Activated naive CD4-positive, alpha-beta T cell treated with Interleukin-2 at 50 U/mL for 16 hours (primary cell): ENCODE measurements at regions not wholly inside any gene's neighbourhood (a gene's known extent, or its start where the extent isn't known, plus 50 kb on each side); places are given as distances from the start of the nearest gene placed in this dataset.
A peak's percentile ranks its signal among the peaks of the same experiment; 100 is the strongest.
"Not testable (repeated sequence)": the region's sequence is repeated elsewhere in the genome, so short reads cannot be mapped to it uniquely, and the experiment has no call there.

Source experiments
- DNase-seq: peaks from one replicate; pipeline ENCODE4 v3.0.0-alpha.2; 2020

DNA sequence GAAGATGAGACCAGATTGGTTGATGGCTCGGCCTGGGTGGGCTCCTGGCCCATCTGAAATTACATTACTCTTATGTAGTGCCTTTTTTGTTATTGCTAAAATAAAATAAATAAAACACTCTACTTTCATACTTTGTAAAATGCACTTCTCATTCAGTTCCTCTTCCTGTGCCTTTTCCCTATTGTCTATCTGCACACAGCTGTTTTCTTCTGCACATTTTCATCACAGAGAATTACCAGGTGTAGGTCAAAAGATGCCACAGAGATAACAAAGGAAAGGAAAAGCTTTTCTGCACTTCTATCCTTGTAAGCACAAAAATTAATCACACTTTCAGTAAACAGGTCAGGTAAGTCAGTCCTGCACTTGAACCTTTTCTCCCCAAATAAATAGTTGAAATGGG, 265.1 kb downstream of the BTG1 start:
- no peak for DNase-seq

DNA sequence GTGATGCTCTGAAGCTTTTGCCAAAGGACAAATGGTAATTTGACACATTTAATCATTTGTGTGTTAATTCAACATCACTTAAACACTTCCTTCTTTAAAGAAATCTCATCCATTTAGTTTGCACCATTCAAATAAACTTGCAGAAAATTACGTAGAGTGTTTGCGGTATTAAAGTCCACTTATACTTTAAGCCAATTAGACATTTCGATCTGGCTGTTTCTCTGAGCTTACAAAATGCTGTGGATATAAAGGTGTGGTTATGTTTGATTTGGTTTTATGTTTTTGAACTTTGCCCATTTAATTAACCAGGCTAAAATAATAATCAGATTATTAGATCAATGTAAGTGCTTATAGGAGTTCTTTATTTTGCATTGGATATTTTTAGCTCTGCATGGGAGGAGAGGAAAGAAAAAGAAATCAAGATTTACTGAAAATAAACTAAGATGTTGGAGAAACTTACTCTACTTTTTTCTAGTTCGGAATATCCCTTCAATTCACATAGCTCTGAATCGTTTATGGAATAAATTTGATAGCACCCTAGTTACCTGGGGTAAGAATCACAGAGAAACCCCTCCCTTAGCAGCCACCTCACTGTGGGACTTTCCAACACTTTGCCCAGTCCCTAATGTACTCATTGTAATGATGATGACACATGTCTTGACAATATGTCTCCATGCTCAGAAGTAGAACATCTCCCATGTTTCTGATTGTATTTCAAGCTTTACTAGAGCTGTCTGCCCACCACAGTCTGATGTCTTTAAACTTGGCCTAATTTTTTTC, 268.0 kb downstream of the BTG1 start:
- peak; percentile 51 for DNase-seq

DNA sequence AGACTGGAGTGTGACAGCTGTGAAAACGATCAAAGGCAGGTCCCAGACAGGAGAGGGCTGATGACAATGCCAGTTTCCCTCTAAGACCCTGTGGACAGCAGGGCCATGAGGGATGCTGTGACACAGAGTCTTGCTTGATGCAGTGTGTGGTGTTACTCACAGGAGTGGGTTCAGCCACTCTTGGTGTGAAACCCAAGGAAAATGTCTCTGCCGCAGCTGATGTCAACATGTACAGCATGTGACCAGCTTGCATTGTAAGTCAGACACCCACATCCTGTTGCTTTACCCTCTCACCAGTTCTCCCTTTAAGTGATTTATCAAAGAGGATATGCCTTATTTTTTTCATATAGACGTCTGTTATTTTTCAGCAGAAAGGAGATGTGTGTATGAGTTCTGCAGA, 268.6 kb downstream of the BTG1 start:
- DNase-seq: peak; percentile 83

DNA sequence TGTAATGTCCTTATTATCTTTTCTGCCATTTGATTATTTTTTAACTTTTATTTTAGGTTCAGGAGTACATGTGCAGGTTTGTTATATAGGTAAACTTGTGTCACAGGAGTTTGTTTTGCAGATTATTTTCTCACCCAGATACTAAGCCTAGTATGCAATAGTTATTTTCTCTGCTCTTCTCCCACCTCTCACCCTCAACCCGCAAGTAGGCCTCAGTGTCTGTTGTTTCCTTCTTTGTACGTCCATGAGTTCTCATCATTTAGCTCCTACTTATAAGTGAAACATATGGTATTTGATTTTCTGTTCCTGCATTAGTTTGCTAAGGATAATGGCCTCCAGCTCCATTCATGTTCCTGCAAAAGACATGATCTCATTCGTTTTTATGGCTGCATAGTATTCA, 270.0 kb downstream of the BTG1 start:
- not testable (repeated sequence) for DNase-seq

DNA sequence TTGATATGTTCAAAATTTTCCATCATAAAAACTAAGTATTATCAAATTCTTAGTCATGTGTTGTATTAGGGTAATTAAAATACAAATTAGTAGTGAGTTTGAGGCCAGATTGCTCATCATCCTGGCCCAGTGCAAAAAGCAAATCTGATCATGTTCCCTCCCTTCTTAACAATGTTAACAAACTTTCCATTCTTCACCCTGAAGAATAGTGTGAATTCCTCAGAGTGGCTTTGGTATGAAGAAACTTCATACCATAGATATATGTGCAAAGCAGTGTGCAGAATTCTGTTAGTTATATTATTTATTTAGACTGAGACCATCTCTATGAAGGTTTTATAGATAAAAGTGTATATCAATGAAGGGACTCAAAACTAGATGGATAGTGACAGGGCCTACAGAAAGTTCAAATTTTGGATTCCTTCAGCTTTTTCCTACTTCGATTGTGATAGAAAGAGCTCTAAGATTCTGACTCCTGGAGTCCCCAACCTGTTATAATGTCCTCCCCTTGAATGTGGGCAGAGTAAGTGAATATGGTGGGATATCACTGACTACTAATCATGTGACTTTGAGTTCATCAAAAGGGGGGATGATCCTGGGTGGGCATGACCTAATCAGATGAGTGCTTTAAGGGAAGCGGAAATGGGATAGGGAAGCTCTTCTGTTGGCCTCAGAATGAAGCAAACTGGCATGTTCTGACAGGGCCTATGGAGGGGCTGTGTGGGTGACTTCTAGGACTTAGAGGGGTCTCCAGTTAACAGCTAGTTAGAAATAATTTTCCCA, 271.4 kb downstream of the BTG1 start:
- no peak for DNase-seq

DNA sequence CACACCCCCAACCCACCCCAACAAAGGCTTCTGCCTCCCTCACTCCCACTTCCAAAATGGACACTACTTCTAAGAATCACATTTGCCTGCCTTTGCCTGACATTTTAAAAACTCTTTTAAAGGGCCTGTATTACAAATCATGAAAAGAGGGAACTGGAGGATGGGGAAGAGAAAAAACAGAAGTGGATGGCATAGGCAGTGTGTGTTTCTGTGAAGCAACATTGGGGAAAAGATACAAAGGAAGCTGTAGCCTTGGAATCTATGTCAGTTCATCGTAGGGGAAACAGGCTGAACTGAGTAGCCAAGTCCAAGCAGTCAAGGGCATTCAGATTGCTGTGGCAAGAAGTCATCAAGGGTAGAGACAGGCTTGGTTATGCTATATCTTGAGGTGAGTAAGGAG, 273.9 kb downstream of the BTG1 start:
- DNase-seq: no peak

DNA sequence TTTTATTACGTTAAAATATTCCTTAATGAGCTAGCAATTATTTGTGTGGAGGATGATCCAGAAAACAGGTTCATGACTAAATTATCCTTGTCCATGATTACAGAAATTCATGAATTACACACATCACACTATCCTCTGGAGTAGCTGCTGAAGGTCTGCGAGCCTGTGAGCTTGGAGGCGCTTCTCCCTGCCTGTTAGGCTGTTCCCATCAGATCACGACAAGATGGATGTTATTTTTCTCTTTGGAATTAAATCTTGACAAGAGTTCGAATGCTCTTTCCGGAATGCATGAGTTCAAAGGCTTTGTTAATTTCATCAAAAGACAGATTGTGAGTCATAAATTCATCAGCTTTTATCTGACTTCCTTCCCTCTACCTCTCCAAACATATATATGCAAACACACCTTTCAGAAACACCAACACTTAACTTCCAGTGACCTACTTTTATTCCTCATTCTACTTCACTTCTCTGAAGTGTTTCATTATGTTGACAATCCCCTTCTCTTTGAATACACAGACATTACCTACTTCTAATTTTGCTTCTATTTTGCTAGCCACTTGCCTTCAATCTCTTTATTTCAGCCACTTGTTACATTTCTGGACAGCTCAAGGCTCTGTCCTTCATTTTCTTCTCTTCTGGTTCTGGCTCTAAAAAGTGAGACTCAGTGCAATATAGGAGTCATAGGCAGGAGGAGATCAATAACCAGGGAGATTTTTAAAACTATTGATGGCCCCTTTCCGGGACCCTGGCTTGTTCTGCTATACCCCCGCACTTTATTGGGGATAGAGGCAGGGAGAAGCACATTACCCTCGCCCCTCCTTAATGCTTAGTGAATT, 274.6 kb downstream of the BTG1 start:
- DNase-seq: no peak

DNA sequence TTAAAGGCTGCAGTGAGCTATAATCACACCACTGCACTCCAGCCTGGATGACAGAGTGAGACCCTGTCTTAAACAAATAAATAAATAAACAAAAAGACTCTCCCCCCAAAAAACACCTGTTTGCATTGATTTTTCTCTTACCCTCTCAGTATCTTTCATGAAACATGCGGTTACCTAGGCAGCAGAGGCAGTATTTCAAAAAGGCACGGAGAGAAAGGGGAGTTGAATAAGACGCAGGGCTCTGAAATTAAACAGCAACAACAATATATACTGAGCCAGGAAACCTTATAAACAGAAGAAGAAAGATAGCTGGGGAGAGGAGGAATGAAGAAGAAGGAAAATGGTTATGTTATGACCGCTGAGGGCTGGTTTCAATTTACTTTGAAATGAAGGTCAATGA, 277.6 kb downstream of the BTG1 start:
- no peak for DNase-seq

DNA sequence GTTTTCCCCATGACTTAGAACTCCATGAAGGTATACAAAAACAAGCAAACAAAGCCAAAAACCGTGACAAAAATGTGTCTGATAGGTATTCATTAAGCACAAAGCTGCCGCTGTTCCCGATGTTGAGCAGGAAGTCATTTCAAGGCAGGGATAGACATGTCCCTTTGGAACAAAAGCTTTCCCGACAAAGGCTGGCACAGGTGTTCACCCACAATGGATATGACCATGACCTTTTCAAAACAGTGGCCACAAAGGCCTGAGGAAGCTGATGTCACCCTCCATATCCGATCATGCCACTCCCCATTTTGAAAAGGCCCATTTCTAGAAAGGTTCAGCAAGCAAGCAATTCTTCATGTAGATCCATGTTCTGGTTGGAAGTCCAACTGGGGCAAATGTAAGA, 279.1 kb downstream of the BTG1 start:
- no peak for DNase-seq

DNA sequence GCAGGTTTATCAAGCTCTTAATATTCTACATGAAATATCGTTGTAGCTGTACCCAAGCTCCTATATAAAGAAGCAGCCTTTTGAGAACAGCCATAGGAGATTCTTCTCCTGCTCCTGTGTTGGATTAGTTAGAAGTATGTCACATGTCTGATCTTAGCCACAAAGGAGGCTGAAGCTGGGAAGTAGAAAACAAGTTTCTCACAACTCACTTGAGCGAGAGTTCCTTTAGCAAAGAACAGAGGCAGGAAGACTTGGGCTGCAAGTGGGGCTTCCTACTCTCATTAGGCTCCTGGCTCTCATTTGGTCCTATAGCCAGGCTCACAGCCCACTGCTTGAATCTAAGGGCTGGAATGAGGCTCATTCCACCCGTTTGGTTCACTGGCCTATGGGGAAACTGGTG, 281.9 kb downstream of the BTG1 start:
- no peak for DNase-seq

DNA sequence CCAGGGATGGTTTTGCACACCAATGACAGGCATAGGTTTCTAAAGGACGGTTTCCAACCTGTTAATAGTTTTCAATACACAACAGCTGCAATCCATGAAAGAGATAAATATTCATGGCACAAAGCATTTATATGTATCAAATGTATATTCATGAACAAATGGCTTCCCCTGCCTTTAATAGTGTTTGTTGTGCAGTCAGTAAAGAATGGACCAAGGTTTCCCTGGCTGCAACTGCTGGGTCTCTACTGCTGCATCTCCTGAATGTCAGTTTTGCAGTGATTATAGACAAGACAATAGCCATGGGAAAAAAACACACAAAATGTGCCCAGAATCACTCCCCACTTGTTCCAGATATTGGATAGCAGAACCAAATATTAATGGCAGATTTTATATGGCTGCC, 284.1 kb downstream of the BTG1 start:
- no peak for DNase-seq

DNA sequence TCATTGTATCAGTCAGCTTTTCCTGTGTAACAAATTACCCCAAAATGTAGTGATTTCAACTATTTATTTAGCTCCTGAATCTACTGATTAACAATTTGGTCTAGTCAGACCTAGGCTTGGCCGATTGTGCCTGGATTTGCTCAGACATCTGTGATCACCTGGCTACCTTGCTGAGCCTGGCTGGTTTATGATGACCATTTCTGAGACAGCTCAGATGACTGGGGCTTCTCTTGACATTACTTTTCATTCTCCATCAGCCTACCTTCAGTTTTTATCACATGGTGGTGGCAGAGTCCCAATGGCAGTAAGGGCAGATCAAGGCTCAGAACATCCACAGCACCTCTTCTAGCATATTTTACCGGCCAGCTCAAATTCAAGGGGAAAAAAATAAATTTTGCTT, 286.3 kb downstream of the BTG1 start:
- DNase-seq: no peak

DNA sequence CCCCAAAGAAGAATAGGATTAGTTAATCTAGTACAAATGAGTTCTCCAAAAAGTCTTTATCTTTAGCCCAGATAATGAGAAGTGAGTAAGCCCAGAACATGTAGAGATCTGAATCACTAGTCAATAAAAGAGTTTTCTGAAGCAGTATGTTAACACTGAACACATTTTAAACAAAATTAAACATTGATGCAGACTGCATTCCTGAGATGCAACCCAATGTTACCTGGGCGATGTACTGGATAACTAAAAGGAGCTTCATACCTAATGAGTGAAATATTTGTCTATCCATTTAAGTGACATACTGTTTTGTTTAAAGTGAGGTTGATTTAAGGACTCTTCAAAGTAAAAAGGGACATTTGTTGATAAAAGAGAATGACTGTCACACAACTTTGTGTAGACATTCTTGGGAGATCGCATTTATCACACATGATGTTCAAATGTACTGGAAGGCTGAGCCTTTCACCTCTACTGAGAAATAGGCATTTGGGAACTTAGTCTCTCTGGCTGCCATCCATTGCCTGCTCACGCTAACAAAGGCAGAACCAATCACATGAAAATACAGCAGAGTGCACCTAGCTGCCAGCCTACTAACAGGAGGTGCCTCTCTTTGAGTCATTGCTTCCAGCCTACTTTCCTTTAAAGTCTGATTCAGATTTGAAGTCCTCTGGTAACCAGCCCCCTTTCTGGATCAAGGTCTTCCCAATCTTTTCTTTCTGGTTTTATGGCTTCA, 287.7 kb downstream of the BTG1 start:
- DNase-seq: no peak

DNA sequence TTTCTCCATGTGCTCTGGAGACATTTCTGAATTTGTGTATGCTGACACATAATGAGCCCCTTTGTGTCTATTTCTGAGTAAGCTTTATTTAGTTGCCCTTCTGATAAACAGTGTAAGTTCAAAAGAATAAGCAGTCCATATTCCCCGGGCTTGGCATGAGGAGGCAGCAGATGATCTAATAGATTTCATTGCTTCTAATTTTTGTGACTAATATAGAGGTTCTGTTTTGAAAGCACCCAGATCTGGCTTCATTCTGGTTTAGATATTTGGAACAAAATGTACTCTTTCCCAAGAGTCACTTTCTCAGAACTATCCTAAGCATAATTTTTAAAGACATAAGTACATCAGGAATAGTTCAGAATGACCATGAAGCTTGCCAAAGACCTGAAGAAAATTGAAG, 290.9 kb downstream of the BTG1 start:
- DNase-seq: no peak

DNA sequence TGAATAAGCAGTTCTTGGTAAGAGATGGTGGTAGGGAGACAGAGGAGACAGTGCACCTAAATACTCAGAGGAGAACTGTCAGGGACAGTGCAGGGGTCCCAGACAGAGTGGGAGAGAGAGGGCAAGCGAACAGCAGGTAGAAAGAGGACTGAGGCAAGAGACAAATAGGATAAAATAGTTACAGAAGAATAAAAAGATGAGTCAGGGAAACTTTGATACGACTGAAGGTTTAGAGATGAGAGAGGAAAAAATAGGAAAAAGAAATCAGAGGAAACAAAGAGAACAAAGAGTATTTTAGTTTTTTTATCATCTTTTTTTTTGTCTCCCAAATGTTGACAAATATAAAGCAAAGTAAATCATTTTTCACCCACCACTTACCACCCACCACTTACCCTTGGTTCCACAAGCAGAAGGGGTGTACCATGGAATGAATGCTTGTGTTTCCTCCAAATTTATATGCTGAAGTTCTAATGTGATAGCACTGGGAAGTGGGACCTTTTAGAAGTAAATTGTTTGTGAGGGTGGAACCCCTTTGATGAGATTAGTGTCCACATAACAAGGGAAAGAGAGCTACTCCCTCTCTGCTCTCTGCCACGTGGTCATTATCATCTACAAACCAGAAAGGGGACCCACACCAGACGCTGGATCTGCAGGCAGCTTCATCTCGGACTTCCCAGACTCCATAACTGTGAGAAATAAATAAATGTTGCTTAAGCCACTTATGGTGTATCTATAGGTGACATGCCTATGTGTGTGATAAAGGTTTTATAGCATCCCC, 292.1 kb downstream of the BTG1 start:
- no peak for DNase-seq

DNA sequence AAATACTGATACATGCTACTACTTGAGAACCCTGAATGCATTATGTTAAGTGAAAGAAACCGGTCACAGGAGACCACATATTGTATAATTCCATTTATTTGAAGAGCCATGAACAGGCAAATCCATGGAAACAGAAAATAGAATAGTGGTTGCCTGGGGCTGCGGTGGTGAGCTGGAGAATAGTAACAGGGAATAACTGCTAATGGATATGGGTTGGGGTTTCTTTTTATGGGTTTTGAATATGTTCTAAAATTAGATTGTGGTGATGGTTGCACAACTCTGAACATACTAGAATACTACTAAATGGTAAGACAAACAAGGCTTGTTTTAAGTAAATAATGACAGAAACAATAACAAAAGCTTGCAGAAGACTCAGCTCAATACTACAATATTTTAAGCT, 293.0 kb downstream of the BTG1 start:
- DNase-seq: no peak

DNA sequence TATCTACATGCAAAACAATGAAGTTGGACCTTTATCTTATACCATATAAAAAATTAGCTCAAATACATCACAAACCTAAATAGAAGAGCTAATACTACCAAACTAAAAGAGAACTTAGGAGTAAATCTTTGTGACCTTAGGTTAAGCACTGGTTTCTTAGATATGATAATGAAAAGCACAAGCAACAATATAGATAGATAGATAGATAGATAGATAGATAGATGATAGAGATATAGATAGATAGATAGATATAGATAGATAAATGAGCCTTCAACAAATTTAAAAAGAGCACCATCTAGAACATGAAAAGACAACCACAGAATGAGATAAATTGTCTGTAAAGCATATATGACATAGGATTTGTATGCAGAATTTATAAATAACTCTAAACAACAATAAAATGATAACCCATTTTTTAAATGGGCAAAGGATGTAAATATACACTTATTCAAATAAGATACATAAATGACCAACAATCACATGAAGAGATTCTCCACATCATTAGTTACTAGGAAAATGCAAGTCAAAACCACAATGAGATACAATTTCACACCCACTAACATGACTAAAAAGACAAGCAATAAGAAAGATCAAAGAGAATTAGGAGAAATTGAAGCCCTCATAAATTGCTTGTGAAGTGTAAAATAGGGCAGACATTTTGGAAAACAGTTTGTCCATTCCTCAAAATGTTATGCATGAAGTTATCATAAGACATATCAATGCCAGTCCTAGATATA, 293.7 kb downstream of the BTG1 start:
- DNase-seq: no peak

DNA sequence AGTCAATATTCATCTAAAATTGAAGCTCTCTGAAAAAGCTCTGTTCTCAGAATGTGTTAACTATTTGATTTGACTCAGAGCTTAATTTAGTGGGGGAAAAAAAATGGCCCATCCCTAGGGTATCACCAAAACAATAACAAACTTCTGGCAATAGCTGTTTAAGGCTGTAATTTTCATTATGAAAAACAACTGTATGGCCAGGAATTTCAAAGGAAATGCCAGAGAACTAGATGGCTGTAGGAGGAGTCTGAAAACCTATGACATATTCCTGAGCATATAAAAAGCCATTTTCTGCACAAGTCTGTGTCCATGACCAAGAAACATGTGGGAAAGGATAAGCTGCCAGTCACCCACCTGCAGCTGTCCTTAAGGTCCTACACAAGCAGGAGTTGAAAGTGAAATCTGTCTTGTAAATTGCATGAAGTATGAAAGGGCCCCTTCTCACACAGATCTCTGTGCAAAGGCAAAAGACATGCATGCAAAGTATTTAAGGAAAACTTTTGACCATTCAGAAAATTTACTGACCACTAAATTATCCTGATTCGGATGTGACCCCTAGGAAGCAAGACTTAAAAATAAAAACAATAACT, 299.1 kb downstream of the BTG1 start:
- DNase-seq: no peak

DNA sequence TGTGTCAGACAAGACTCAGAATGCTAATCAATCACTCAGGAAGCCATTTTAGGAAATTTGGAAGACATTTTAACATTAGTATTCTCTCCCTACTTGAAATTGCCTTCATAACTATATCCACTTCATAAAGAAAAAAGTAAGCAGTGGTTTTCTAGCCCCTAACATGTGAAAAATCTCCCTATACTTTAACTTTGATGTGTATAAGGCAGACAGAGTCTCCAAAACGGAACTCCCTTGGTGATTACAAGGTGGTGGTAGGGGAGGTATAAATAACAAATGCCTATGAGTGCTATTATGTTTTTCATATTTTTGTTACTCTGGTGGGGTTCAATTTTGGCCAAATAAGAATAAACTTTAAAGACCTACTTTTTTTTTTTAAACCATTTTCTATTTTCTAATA, 300.3 kb downstream of the BTG1 start:
- no peak for DNase-seq

DNA sequence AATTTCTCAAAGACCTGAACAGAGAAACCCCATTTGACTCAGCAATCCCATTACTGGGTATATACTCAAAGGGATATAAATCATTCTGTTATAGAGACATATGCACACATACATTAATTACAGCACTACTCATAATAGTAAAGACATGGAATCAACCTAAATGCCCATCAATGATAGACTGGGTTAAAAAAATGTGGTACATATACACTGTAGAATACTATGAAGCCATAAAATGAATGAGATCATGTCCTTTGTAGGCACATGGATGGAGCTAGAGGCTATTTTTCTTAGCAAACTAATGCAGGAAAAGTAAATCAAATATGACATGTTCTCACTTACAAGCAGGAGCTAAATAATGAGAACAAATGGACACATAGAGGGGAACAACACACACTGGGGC, 303.8 kb downstream of the BTG1 start:
- no peak for DNase-seq

DNA sequence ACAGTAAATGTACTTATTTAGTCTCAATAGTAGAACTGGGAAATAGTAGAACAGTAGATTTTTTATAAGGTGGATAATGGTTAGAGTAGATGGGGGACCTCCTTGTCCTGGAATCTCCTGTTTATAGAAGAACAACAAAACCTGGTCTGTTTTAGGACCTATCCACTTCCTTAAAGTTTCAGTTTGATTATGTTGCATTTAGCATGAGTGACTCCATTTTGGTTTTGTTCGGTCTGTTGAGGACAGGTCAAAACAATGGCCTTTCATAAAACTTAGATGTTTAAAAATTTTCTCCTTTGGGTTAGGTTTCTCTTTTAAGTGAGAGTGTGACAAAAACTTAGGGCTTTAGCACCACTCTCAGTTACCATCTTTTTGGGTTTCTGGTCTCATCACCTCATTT, 308.9 kb downstream of the BTG1 start:
- no peak for DNase-seq
